ENCODE measurements at regions not wholly inside any gene's neighbourhood (a gene's known extent, or its start where the extent isn't known, plus 50 kb on each side); places are given as distances from the start of the nearest gene placed in this dataset.

- Histone ChIP-seq H3K27me3 (no peaks in the 10 kb centered on the region), H3K4me1 (no peaks in the 10 kb centered on the region), H3K9me3 (no peaks in the 10 kb centered on the region), H3K27ac (no peak overlapping the region), H3K4me3 (no peak overlapping the region), H3K36me3 (ENCODE audit: low read depth, missing control alignments) (no peaks in the 10 kb centered on the region)
- DNase-seq, result no peak
- 89 to 94% methylated on average over 23 to 27 of the region's 27 CpGs for WGBS, 2 donors
- intact Hi-C loops (cut with DNase I; ENCODE audit: low total_unique reads), result no loop called here
- TF ChIP-seq CTCF (IDR thresholded peaks at IDR 0.05), result no peak
- no peak for TF ChIP-seq POLR2A (IDR thresholded peaks at IDR 0.05)
Measured at GRCh38 chr18:78893281-78894032, 86.2 kb upstream of the SALL3 start.

DNA sequence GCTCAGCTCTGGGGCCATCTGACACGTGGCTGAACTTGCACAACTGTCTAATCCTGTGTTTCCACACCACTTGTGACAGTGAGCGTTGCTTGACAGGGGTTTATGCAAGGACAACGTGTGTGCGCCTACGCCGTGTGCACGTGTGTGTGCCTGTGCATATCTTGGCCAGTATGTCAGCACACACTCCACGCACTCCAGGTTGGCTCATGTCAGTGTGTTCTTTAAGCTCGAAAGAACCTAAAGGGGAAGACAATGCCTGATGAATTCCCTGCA is 85.6 kb upstream of the SALL3 start:
- Histone ChIP-seq H3K4me3 (no peak overlapping the region), H3K4me1 (no peaks in the 10 kb centered on the region), H3K9me3 (no peaks in the 10 kb centered on the region), H3K27me3 (no peaks in the 10 kb centered on the region), H3K27ac (no peak overlapping the region), H3K36me3 (ENCODE audit: low read depth, missing control alignments) (no peaks in the 10 kb centered on the region)
- WGBS, 2 donors, result 90 to 93% methylated on average over 8 to 9 of the region's 9 CpGs
- TF ChIP-seq POLR2A (IDR thresholded peaks at IDR 0.05) (no peak), CTCF (IDR thresholded peaks at IDR 0.05) (no peak)
- intact Hi-C loops (cut with DNase I; ENCODE audit: low total_unique reads), result no loop called here
- no peak for DNase-seq

DNA sequence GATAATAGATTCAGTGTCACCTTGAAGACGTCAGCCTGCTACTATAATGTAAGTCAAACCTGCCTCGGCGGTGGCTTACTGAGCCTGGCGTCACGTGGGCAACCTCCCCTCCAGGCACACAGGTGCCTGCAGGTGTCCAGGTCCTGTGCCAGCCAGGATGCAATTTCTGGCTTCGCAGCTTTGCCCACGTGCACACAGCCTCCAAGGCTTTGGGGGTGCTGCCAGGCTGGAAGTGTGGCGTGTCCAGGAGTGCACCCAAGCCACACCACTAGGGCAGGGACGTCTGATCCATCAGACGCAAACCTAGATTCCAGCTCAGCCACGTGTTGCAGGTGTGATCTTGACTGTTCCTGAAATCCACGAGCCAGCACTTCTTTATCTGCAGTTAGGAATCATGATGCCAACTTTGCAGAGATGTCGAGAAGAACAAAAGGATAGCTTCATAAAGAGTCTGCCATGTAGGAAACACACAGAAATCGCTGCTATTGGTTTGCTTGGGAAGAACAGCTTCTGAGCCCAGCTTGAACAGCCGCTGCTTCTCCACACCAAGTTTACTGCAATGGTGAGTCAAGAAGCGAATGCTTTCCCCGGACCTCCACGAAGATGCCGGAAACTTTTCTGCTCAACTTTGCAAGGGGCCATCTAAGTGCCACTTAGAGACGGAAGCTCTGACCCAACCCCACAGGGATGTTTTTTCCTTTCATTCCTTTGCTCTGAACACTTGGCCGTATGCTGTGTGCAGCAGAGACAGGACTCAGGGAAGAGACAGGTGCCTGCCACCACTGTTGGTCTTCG is 84.2 kb upstream of the SALL3 start:
- no peak for DNase-seq
- TF ChIP-seq POLR2A (IDR thresholded peaks at IDR 0.05) (no peak), CTCF (IDR thresholded peaks at IDR 0.05) (no peak)
- WGBS, 2 donors, result 86 to 88% methylated on average over 22 of the region's 22 CpGs
- Histone ChIP-seq H3K4me3 (no peak overlapping the region), H3K9me3 (no peaks in the 10 kb centered on the region), H3K36me3 (ENCODE audit: low read depth, missing control alignments) (no peaks in the 10 kb centered on the region), H3K27me3 (no peaks in the 10 kb centered on the region), H3K4me1 (no peaks in the 10 kb centered on the region), H3K27ac (no peak overlapping the region)
- intact Hi-C loops (cut with DNase I; ENCODE audit: low total_unique reads), result no loop called here

DNA sequence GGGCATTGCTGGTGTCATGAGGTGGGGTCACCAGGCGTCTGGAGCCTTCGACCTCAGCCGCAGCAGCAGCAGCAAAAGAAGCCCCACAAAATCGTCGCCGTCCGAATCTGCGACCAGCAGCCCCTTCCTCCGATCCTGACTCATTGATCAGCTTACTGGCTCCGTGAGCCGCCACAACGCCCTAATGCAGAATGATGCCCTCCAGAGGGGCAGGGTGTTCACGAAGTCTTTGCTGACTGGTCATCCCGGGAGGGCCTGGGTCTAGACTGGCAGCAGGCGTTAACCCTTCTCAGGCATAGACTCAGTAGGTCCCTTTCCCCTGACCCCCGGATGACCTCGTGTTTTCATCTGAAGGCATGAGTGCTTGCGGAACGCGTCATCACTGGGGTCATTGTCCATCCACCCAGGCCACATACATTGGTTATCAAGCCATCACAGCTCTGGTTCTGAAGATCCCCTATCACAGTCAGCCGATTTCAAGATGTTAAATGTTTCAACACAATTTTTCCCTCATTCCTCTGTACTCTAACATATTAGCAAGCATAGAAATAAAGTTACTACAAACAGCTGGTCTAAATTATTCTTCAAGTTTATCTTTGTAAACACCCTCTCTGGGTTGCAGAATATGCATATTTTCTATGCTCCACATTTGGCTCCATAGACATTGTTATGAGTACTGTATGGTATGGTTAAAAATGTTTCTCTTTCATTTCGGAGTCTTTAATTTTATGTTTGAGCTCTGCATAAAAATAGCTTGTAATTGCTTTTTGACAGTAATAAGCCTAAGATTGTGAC is 83.3 kb upstream of the SALL3 start:
- WGBS, 2 donors, result 88% methylated on average over 22 of the region's 22 CpGs
- no peak overlapping the region for H3K4me3 ChIP-seq
- H3K9me3 ChIP-seq, result no peaks in the 10 kb centered on the region
- no peak for TF ChIP-seq CTCF (IDR thresholded peaks at IDR 0.05)
- TF ChIP-seq POLR2A (IDR thresholded peaks at IDR 0.05), result no peak
- no peaks in the 10 kb centered on the region for H3K27me3 ChIP-seq
- intact Hi-C loops (cut with DNase I; ENCODE audit: low total_unique reads), result no loop called here
- H3K4me1 ChIP-seq, result no peaks in the 10 kb centered on the region
- H3K36me3 ChIP-seq (ENCODE audit: low read depth, missing control alignments), result no peaks in the 10 kb centered on the region
- no peak for DNase-seq
- H3K27ac ChIP-seq, result no peak overlapping the region
